H1 (cell line): ENCODE measurements at regions not wholly inside any gene's neighbourhood (a gene's known extent, or its start where the extent isn't known, plus 50 kb on each side); places are given as distances from the start of the nearest gene placed in this dataset.

Experiments
- CTCF ChIP-seq, 3 experiments: IDR thresholded peaks; 1 replicate in 2 of 3; 2 replicates in 1 of 3; pipeline versions ENCODE4 v1.5.1 to v1.6.1; 2011; ENCODE audit warnings: low read length in 3 of 3, mild to moderate bottlenecking in 3 of 3, inconsistent platforms in 2 of 3, low read depth in 1 of 3, moderate library complexity in 1 of 3; ENCODE audit not compliant: insufficient read depth in 1 of 3; ENCODE audit errors: control extremely low read depth in 1 of 3
- GTF2F1 ChIP-seq: IDR thresholded peaks from 2 replicates; pipeline ENCODE4 v1.6.1; 2012; ENCODE audit warnings: low read depth, low read length, improper control_type of control experiment, borderline replicate concordance
- KDM1A ChIP-seq: fragments of 200-600, 300-600 bp; sonication (generic); IDR thresholded peaks from 2 replicates; pipeline ENCODE4 v1.7.1; 2016; ENCODE audit warnings: mild to moderate bottlenecking, low read length, borderline replicate concordance
- MAFK ChIP-seq: IDR thresholded peaks from 2 replicates; pipeline ENCODE4 v1.6.1; 2012; ENCODE audit warnings: low read depth, mild to moderate bottlenecking, improper control_type of control experiment, low read length
- SUZ12 ChIP-seq: fragments of 200-600 bp; sonication (generic); IDR thresholded peaks from 2 replicates; pipeline ENCODE4 v1.6.1; 2012; ENCODE audit warnings: mild to moderate bottlenecking, inconsistent platforms, low read length, moderate library complexity, mixed read lengths
- TCF12 ChIP-seq: IDR thresholded peaks from 2 replicates; pipeline ENCODE4 v1.6.1; 2011; ENCODE audit warnings: low read depth, mild to moderate bottlenecking, low read length
- YY1 ChIP-seq: IDR thresholded peaks from 2 replicates; pipeline ENCODE4 v1.6.1; 2011; ENCODE audit warnings: low read depth, mild to moderate bottlenecking, low read length
- TF ChIP-seq, protein P1 (sequence below): IDR thresholded peaks from 2 replicates; pipeline ENCODE4 v1.6.1; 2012; ENCODE audit warnings: inconsistent platforms

- TF ChIP-seq SUZ12 (no peak), KDM1A (no peak), MAFK (no peak), CTCF (IDR thresholded peaks at IDR 0.05; ENCODE audit: control extremely low read depth in 1 of 3, insufficient read depth in 1 of 3, low read depth in 1 of 3, low read length in 3 of 3) (no peak), GTF2F1 (no peak), TCF12 (no peak), YY1 (no peak)
- TF ChIP-seq, protein P1, sequence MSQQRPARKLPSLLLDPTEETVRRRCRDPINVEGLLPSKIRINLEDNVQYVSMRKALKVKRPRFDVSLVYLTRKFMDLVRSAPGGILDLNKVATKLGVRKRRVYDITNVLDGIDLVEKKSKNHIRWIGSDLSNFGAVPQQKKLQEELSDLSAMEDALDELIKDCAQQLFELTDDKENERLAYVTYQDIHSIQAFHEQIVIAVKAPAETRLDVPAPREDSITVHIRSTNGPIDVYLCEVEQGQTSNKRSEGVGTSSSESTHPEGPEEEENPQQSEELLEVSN: no peak
Measured at GRCh38 chr20:63060057-63060991, 53.6 kb upstream of the BHLHE23 start (continued).
